HG03469 (cell line): ENCODE measurements at regions not wholly inside any gene's neighbourhood (a gene's known extent, or its start where the extent isn't known, plus 50 kb on each side); places are given as distances from the start of the nearest gene placed in this dataset.

Source experiments
- ATAC-seq: cut with Tn5 transposase; IDR thresholded peaks from one replicate; pipeline ENCODE4 v1.9.1; 2021; ENCODE audit warnings: mild to moderate bottlenecking, moderate library complexity, moderate number of reproducible peaks; ENCODE audit not compliant: unreplicated experiment

GRCh38 chrX:79645749-79646148, 278.6 kb upstream of the ITM2A start:
- no peak for ATAC-seq

GRCh38 chrX:79631526-79631925, 264.4 kb upstream of the ITM2A start:
- no peak for ATAC-seq

GRCh38 chrX:79630033-79631009, 263.2 kb upstream of the ITM2A start:
- ATAC-seq, result peak; percentile 83

GRCh38 chrX:79623098-79623762, 256.1 kb upstream of the ITM2A start:
- no peak for ATAC-seq

GRCh38 chrX:79618280-79618679, 251.1 kb upstream of the ITM2A start:
- ATAC-seq, result no peak

DNA sequence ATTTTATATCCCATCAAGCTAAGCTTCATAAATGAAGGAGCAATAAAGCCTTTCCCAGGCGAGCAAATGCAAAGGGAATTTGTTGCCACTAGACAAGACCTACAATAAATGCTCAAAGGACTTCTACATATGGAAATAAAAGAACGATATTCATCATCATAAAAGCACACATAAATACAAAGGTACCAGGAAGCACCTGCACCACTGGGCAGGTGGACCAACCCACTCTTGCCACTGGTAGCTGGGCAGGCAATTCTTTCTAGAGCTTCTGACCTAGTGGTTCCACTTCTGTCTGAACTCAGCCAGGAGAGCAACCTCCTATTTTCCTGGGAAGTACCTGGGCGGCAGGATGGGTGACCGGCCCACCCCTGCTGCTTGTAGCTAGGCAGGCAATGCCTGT, 237.2 kb upstream of the ITM2A start:
- no peak for ATAC-seq

- no peak for ATAC-seq
Observed at GRCh38 chrX:79601341-79602131, 234.4 kb upstream of the ITM2A start.

DNA sequence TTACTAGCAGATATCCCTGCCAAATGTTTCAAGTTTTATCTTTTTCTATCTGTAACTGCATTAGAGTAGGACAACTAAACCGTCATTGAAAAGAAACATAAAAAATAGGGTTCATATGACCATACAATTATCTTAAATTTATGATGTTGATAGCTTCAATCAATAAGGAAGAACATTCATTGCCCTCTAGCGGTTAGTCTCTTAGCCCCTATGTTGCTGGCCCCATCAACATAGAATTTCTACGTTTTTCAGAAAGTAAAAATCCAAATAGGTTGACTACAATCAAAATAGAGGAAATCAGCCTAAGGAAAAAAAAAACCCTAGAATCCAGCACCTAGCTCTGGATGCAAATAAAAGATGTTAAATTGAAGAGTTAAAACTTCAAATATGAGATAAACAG, 225.1 kb upstream of the ITM2A start:
- ATAC-seq, result no peak

- ATAC-seq, result no peak
Observed at GRCh38 chrX:79588233-79588632, 221.1 kb upstream of the ITM2A start.

GRCh38 chrX:79573760-79574159, 206.6 kb upstream of the ITM2A start:
- ATAC-seq, result no peak

DNA sequence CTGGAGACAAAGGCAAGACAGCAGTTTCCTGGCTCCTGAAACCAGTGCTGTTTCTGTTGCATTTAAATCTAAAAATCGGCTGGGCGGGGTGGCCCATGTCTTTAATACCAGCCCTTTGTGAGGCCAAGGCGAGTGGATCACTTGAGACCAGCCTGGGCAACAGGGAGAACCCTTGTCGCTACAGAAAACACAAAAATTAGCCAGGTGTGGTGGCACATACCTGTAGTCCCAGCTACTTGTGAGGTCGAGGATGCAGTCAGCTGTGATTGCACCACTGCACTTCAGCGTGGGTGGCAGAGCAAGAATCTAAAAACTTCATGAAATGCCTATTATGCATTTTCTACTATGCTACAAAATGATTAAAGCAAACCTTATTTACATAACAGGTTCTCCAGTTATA, 205.4 kb upstream of the ITM2A start:
- no peak for ATAC-seq

DNA sequence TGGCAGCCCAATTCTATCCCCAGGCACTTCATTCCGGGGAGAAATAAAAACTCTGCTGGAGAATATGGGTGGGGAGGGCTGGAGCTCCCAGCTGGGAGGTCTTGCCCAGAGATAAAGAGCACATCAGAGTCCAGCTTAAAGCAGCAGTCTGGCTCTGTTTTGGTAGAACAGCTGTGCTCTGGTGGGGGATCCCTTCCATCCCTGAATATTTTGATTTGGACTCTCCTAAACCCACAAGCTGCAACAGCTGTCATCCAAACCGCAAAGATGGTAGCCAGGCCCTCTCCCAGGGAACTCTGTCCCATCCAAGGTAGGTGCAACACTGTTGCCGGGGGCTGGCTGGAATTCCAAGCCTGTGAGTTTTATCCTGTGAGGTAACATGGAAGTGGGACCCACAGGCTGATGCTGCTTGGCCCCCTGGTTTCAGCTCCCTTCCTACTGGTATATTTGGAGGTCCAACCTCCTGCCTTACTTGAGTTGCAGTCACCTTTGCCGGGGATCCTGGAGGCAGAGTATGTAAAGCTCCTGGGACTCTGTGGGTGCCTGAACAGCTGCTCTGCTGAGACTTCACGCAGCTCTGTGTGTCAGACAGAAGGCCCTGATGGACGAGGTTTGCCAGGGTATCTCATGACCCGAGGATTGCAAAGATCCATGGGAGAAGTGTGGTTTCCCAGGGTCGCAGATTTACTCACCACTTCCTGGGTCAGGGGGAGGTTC, 203.5 kb upstream of the ITM2A start:
- no peak for ATAC-seq

DNA sequence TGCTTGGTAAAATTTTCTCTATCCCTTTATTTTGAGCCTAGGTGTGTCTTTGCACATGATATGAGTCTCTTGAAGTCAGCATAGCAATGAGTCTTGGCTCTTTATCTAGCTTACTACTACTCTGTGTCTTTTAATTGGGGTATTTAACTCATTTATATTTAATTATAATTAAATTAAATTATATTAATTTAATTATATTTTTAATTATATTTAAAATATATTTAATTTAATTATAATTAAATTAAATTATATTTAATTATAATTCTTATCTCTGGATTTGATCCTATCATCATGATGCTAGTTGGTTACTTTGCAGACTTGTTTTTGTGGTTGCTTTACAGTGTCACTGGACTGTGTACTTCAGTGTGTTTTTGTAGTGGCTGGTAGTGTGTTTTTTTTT, 201.2 kb upstream of the ITM2A start:
- ATAC-seq, result no peak

- ATAC-seq, result no peak
Observed at GRCh38 chrX:79564362-79564761, 197.2 kb upstream of the ITM2A start.

DNA sequence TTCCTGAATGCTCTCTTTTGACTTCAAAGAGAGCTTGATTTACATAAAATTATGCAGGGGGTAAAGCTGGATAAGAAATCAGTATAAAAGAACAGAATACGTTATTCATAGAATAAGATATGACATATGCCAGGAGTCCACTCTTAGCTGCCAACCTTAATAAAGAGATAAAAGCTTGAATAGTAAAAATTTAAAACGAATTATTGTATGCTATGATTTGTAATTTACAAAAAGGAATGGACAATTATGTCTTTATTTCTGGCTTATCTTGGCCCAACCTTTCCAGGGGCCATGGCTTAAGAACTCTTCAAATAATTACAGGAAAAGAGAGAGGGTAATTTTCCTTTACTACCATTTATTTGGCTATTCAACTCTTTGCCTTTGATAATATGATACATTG, 192.2 kb upstream of the ITM2A start:
- no peak for ATAC-seq

DNA sequence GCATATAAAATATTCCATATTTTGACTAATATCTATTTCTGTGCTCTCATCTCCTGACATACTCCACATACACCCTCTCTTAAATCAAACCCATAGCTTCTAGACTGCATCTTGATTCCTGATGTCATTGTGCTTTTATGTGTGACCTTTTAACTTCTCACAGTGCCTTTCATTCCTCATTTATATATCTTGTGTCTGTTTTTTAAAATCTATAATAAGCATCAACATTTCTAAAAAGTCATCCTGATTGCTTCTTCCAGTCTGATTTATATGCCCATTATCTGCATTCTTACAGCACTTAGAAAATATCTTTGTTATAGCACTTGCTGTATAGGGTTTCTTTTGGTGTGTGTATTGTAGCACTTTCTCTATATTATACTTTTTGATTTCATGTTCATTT, 190.1 kb upstream of the ITM2A start:
- no peak for ATAC-seq

DNA sequence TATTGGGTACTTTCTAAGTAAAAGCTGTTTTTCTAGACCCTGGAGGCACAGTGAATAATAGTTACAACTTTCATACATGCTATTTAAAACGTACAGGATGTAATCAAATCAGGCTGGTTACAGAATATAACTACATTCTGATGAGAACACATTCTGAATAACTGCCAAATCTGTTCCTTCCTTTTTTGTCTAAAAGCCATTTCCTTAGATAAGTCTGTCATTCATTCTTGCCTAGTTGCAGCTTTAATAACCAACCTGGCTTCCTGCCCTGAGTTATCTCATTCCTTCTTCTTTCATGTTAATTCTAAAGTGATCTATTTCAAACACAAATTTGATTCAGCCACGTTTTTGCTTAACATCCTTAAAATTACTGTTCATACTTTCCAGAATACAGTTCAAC, 189.7 kb upstream of the ITM2A start:
- ATAC-seq, result no peak

- ATAC-seq, result no peak
Observed at GRCh38 chrX:79530310-79531108, 163.4 kb upstream of the ITM2A start.

GRCh38 chrX:79524642-79525041, 157.5 kb upstream of the ITM2A start:
- no peak for ATAC-seq

DNA sequence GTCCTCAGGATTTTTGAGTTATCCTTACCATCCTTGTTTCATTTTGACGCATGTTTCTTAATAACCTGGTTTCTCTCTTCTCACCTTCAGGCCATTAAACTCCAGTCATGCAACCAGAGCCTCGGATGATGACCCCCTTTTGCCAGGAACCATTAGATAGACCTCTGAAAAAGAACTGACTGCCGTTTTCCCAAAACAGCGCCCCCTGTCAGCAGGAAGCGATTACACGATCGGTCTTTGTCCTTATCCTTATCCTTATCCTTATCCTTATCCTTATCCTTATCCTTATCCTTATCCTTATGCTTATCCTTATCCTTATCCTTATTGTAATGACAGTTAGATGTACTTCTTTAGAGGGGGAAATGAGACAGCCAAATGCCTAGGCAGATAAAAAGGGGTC, 148.4 kb upstream of the ITM2A start:
- no peak for ATAC-seq
